Dendritic cell treated with granulocyte-macrophage colony-stimulating factor and Interleukin-4, amounts not matched to agents 40 ng/mL and 50 ng/mL, for 4 days (primary cell): ENCODE measurements at regions not wholly inside any gene's neighbourhood (a gene's known extent, or its start where the extent isn't known, plus 50 kb on each side); places are given as distances from the start of the nearest gene placed in this dataset.

Experiments
- H3K27ac Mint-ChIP-seq: one replicate; pipeline ENCODE4 v1.8.0; 2022; ENCODE audit warnings: mild to moderate bottlenecking, mixed read lengths
- H3K27me3 Mint-ChIP-seq: one replicate; pipeline ENCODE4 v1.8.0; 2022; ENCODE audit warnings: mild to moderate bottlenecking, mixed read lengths
- H3K36me3 Mint-ChIP-seq: one replicate; pipeline ENCODE4 v1.8.0; 2022; ENCODE audit warnings: low read depth, mixed read lengths
- H3K4me1 Mint-ChIP-seq: one replicate; pipeline ENCODE4 v1.8.0; 2022; ENCODE audit warnings: low read depth, mixed read lengths
- H3K4me3 Mint-ChIP-seq: one replicate; pipeline ENCODE4 v1.8.0; 2022; ENCODE audit warnings: mild to moderate bottlenecking, moderate library complexity, mixed read lengths
- H3K9me3 Mint-ChIP-seq: one replicate; pipeline ENCODE4 v1.8.0; 2022; ENCODE audit warnings: mixed read lengths
- intact Hi-C: fragments of 100-400 bp; cut with micrococcal nuclease; formaldehyde crosslinking; loops from one replicate; pipeline ENCODE4 v1.15.0; 2022

GRCh38 chr15:56868170-56868569 lies 50.3 kb upstream of the TCF12 start:
- Mint-ChIP-seq H3K4me3 (no peak overlapping the region), H3K27ac (no peak overlapping the region)
- intact Hi-C loops = loop anchor here (10.0 kb wide), 1 partner anchor 153 kb away; no protein-coding TSS in a partner anchor

GRCh38 chr15:56866803-56867202 lies 51.6 kb upstream of the TCF12 start:
- H3K4me3 Mint-ChIP-seq = no peak overlapping the region
- intact Hi-C loops = loop anchor here (2.0 to 10.0 kb wide), 2 partner anchors 46 to 152 kb away; no protein-coding TSS in a partner anchor
- no peaks in the 10 kb centered on the region for H3K27me3 Mint-ChIP-seq
- H3K4me1 Mint-ChIP-seq = peaks cover 11% of the 10 kb centered on the region
- peak overlapping the region; percentile 20 for H3K27ac Mint-ChIP-seq
- no peaks in the 10 kb centered on the region for H3K36me3 Mint-ChIP-seq
- no peaks in the 10 kb centered on the region for H3K9me3 Mint-ChIP-seq

More at GRCh38 chr15:56868170-56868569, 50.3 kb upstream of the TCF12 start:
- H3K9me3 Mint-ChIP-seq = no peaks in the 10 kb centered on the region
- no peaks in the 10 kb centered on the region for H3K36me3 Mint-ChIP-seq
- H3K27me3 Mint-ChIP-seq = no peaks in the 10 kb centered on the region
- peaks cover 5% of the 10 kb centered on the region for H3K4me1 Mint-ChIP-seq

- intact Hi-C loops = no loop called here
- no peak overlapping the region for H3K4me3 Mint-ChIP-seq
- no peaks in the 10 kb centered on the region for H3K36me3 Mint-ChIP-seq
- H3K9me3 Mint-ChIP-seq = no peaks in the 10 kb centered on the region
- H3K4me1 Mint-ChIP-seq = peaks cover 10% of the 10 kb centered on the region
- no peak overlapping the region for H3K27ac Mint-ChIP-seq
- H3K27me3 Mint-ChIP-seq = no peaks in the 10 kb centered on the region
Measured at GRCh38 chr15:56857828-56858227, 60.6 kb upstream of the TCF12 start.

- H3K4me1 Mint-ChIP-seq = peaks cover 6% of the 10 kb centered on the region
- no peak overlapping the region for H3K4me3 Mint-ChIP-seq
- no peak overlapping the region for H3K27ac Mint-ChIP-seq
- no peaks in the 10 kb centered on the region for H3K9me3 Mint-ChIP-seq
- H3K27me3 Mint-ChIP-seq = no peaks in the 10 kb centered on the region
- intact Hi-C loops = no loop called here
- no peaks in the 10 kb centered on the region for H3K36me3 Mint-ChIP-seq
Measured at GRCh38 chr15:56856934-56857333, 61.5 kb upstream of the TCF12 start.

- peak overlapping the region; percentile 24 for H3K27ac Mint-ChIP-seq
- H3K4me3 Mint-ChIP-seq = no peak overlapping the region
- no peaks in the 10 kb centered on the region for H3K36me3 Mint-ChIP-seq
- no peaks in the 10 kb centered on the region for H3K27me3 Mint-ChIP-seq
- no peaks in the 10 kb centered on the region for H3K9me3 Mint-ChIP-seq
- intact Hi-C loops = no loop called here
- H3K4me1 Mint-ChIP-seq = peaks cover 5% of the 10 kb centered on the region
Measured at GRCh38 chr15:56844892-56845291, 73.6 kb upstream of the TCF12 start.

GRCh38 chr15:56844471-56844870 lies 74.0 kb upstream of the TCF12 start:
- Mint-ChIP-seq H3K4me1 (peaks cover 5% of the 10 kb centered on the region), H3K27ac (no peak overlapping the region), H3K36me3 (no peaks in the 10 kb centered on the region), H3K9me3 (no peaks in the 10 kb centered on the region), H3K4me3 (no peak overlapping the region), H3K27me3 (no peaks in the 10 kb centered on the region)
- intact Hi-C loops = no loop called here

- Mint-ChIP-seq H3K27ac (no peak overlapping the region), H3K4me3 (no peak overlapping the region)
- intact Hi-C loops = no loop called here
Measured at GRCh38 chr15:56839641-56840040, 78.8 kb upstream of the TCF12 start.

GRCh38 chr15:56839099-56839498 lies 79.3 kb upstream of the TCF12 start:
- intact Hi-C loops = no loop called here
- Mint-ChIP-seq H3K9me3 (peaks cover 6% of the 10 kb centered on the region), H3K36me3 (peaks cover 5% of the 10 kb centered on the region), H3K4me1 (peaks cover 30% of the 10 kb centered on the region), H3K4me3 (no peak overlapping the region), H3K27me3 (no peaks in the 10 kb centered on the region), H3K27ac (no peak overlapping the region)

More at GRCh38 chr15:56839641-56840040, 78.8 kb upstream of the TCF12 start:
- Mint-ChIP-seq H3K27me3 (no peaks in the 10 kb centered on the region), H3K36me3 (no peaks in the 10 kb centered on the region), H3K4me1 (peaks cover 25% of the 10 kb centered on the region), H3K9me3 (peaks cover under 1% of the 10 kb centered on the region)

GRCh38 chr15:56838085-56838484 lies 80.4 kb upstream of the TCF12 start:
- intact Hi-C loops = no loop called here
- Mint-ChIP-seq H3K9me3 (peaks cover 11% of the 10 kb centered on the region), H3K4me1 (peaks cover 38% of the 10 kb centered on the region), H3K27ac (no peak overlapping the region), H3K36me3 (peaks cover 7% of the 10 kb centered on the region), H3K4me3 (no peak overlapping the region), H3K27me3 (no peaks in the 10 kb centered on the region)

GRCh38 chr15:56837273-56837672 lies 81.2 kb upstream of the TCF12 start:
- Mint-ChIP-seq H3K36me3 (peaks cover 7% of the 10 kb centered on the region), H3K4me3 (no peak overlapping the region), H3K9me3 (peaks cover 11% of the 10 kb centered on the region), H3K27ac (no peak overlapping the region), H3K27me3 (no peaks in the 10 kb centered on the region), H3K4me1 (peaks cover 45% of the 10 kb centered on the region)
- intact Hi-C loops = no loop called here

- Mint-ChIP-seq H3K4me3 (no peak overlapping the region), H3K27me3 (no peaks in the 10 kb centered on the region), H3K27ac (no peak overlapping the region), H3K4me1 (peaks cover 49% of the 10 kb centered on the region), H3K36me3 (peaks cover 7% of the 10 kb centered on the region), H3K9me3 (peaks cover 11% of the 10 kb centered on the region)
- intact Hi-C loops = no loop called here
Measured at GRCh38 chr15:56835718-56836171, 82.7 kb upstream of the TCF12 start.

GRCh38 chr15:56832125-56832524 lies 86.3 kb upstream of the TCF12 start:
- Mint-ChIP-seq H3K27me3 (peaks cover 2% of the 10 kb centered on the region), H3K36me3 (peaks cover 7% of the 10 kb centered on the region), H3K4me3 (no peak overlapping the region), H3K9me3 (peaks cover 11% of the 10 kb centered on the region), H3K4me1 (peaks cover 35% of the 10 kb centered on the region), H3K27ac (peak overlapping the region; percentile 2)
- intact Hi-C loops = no loop called here

- peaks cover 35% of the 10 kb centered on the region for H3K4me1 Mint-ChIP-seq
- intact Hi-C loops = no loop called here
Measured at GRCh38 chr15:56831467-56832005, 86.9 kb upstream of the TCF12 start.

GRCh38 chr15:56824175-56824574 lies 90.9 kb upstream of the ZNF280D start:
- no peaks in the 10 kb centered on the region for H3K9me3 Mint-ChIP-seq
- H3K36me3 Mint-ChIP-seq = no peaks in the 10 kb centered on the region
- H3K27ac Mint-ChIP-seq = peak overlapping the region; percentile 23
- peaks cover 18% of the 10 kb centered on the region for H3K4me1 Mint-ChIP-seq
- intact Hi-C loops = loop anchor here (5.0 kb wide), 1 partner anchor 93 kb away; the partner anchor contains the start of gene TCF12
- no peaks in the 10 kb centered on the region for H3K27me3 Mint-ChIP-seq
- H3K4me3 Mint-ChIP-seq = no peak overlapping the region

More at GRCh38 chr15:56831467-56832005, 86.9 kb upstream of the TCF12 start:
- Mint-ChIP-seq H3K4me3 (no peak overlapping the region), H3K9me3 (peaks cover 11% of the 10 kb centered on the region), H3K36me3 (peaks cover 7% of the 10 kb centered on the region), H3K27ac (no peak overlapping the region), H3K27me3 (peaks cover 2% of the 10 kb centered on the region)
